Cardiac fibroblast (primary cell): ENCODE measurements at regions not wholly inside any gene's neighbourhood (a gene's known extent, or its start where the extent isn't known, plus 50 kb on each side); places are given as distances from the start of the nearest gene placed in this dataset.

Experiments
- DNase-seq, 2 donors: peaks; one replicate each; pipeline versions ENCODE4 v3.0.0 to v3.0.0-alpha.2; 2010; ENCODE audit warnings: low read depth in 2 of 2
- H3K4me3 ChIP-seq, 2 donors: replicated peaks in 1 of 2; 1 replicate in 1 of 2; 2 replicates in 1 of 2; pipeline ENCODE4 v1.5.1; 2011; ENCODE audit warnings: low read depth in 2 of 2, low read length in 2 of 2, mild to moderate bottlenecking in 2 of 2, moderate library complexity in 1 of 2
- CTCF ChIP-seq: IDR thresholded peaks from one replicate; pipeline ENCODE4 v1.5.1; 2011; ENCODE audit warnings: low read depth, mild to moderate bottlenecking, low read length, inconsistent platforms

GRCh38 chr2:239465017-239466001, 64.5 kb upstream of the HDAC4 start:
- TF ChIP-seq CTCF, result no peak
- no peak overlapping the region for H3K4me3 ChIP-seq
- DNase-seq, result peak in 1 of 2 donors; percentile 13

- H3K4me3 ChIP-seq, result no peak overlapping the region
- DNase-seq, result no peak
- TF ChIP-seq CTCF, result no peak
Observed at GRCh38 chr2:239464166-239465016, 63.6 kb upstream of the HDAC4 start.

- DNase-seq, result no peak
- TF ChIP-seq CTCF, result no peak
- H3K4me3 ChIP-seq, result no peak overlapping the region
Observed at GRCh38 chr2:239463541-239464165, 62.8 kb upstream of the HDAC4 start.

- TF ChIP-seq CTCF, result no peak
- no peak for DNase-seq
- no peak overlapping the region for H3K4me3 ChIP-seq
Observed at GRCh38 chr2:239462671-239463506, 62.1 kb upstream of the HDAC4 start.

GRCh38 chr2:239462191-239462515, 61.3 kb upstream of the HDAC4 start:
- no peak for TF ChIP-seq CTCF
- DNase-seq, result no peak

More at GRCh38 chr2:239462191-239462515, 61.3 kb upstream of the HDAC4 start:
- H3K4me3 ChIP-seq, result no peak overlapping the region
